ENCODE measurements at regions not wholly inside any gene's neighbourhood (a gene's known extent, or its start where the extent isn't known, plus 50 kb on each side); places are given as distances from the start of the nearest gene placed in this dataset.

DNA sequence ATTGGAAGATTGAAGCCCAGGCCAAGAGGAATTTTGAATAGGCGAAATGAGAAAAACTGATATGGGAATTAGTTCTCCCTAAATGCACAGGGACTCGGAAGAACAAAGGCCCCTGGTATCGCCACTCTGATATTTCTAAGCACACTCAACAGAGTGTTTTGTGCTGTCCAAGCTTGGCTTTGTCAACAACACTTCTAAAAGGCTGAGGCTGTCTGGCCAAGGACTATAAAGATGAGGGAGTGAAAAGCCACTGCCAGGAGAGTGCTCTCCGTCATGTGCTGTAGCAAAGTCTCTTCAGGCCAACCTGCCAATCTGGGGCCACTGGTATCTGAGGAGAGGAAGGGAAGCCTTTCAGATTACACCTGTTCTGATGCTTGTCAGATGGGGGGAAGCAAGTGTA, 611.2 kb upstream of the PIK3C3 start:
- Histone ChIP-seq H3K27ac (ENCODE audit: low read depth, low read length) (no peak overlapping the region), H3K4me3 (ENCODE audit: low read length) (no peak overlapping the region), H3K9me3 (ENCODE audit: low read length) (peaks cover 3% of the 10 kb centered on the region), H3K4me1 (ENCODE audit: insufficient read depth, low read length) (no peaks in the 10 kb centered on the region), H3K36me3 (ENCODE audit: insufficient read depth, low read length) (no peaks in the 10 kb centered on the region), H3K27me3 (ENCODE audit: insufficient read depth, low read length, poor library complexity, severe bottlenecking) (no peaks in the 10 kb centered on the region)
- Mint-ChIP-seq H3K9me3 (peaks cover 0 to 16% (median 7%) of the 10 kb centered on the region in 5 donors), H3K4me1 (no peaks in the 10 kb centered on the region), H3K36me3 (peaks cover 0 to 2% (median 0%) of the 10 kb centered on the region in 3 donors), H3K4me3 (no peak overlapping the region), H3K27ac (no peak overlapping the region), H3K27me3 (no peaks in the 10 kb centered on the region)
- DNase-seq: no peak
- ChIA-PET CTCF (no interaction called here), POLR2A (no interaction called here)

DNA sequence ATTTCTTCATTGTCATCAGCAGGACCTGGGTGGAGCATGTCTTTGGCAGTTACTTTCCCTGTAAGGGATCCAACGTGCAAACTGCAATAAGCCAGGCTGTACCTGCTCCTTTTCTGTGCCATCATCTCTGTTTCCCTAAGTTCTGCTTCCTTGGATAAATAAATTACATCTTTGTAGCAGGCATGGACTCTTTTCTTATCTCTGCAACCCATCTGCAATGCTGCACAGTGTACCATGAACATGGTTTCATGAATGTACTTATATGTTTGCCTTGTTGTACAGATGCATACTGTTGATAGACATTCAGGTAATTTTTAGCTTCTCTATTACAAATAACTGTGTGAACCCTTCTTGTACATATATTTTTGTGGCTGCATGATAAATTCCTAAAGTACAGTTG, 616.7 kb upstream of the PIK3C3 start:
- no peaks in the 10 kb centered on the region for H3K4me1 ChIP-seq (ENCODE audit: insufficient read depth, low read length)
- no peaks in the 10 kb centered on the region for H3K27me3 Mint-ChIP-seq
- H3K27ac Mint-ChIP-seq: no peak overlapping the region
- H3K4me3 Mint-ChIP-seq: no peak overlapping the region
- no peaks in the 10 kb centered on the region for H3K4me1 Mint-ChIP-seq
- no peak for DNase-seq
- H3K36me3 ChIP-seq (ENCODE audit: insufficient read depth, low read length): no peaks in the 10 kb centered on the region
- ChIA-PET CTCF (no interaction called here), POLR2A (no interaction called here)
- peaks cover 0 to 19% (median 8%) of the 10 kb centered on the region in 5 donors for H3K9me3 Mint-ChIP-seq
- H3K36me3 Mint-ChIP-seq: peaks cover 0 to 1% (median 0%) of the 10 kb centered on the region in 3 donors
- H3K27me3 ChIP-seq (ENCODE audit: insufficient read depth, low read length, poor library complexity, severe bottlenecking): no peaks in the 10 kb centered on the region
- H3K9me3 ChIP-seq (ENCODE audit: low read length): no peaks in the 10 kb centered on the region
- no peak overlapping the region for H3K4me3 ChIP-seq (ENCODE audit: low read length)
- no peak overlapping the region for H3K27ac ChIP-seq (ENCODE audit: low read depth, low read length)

DNA sequence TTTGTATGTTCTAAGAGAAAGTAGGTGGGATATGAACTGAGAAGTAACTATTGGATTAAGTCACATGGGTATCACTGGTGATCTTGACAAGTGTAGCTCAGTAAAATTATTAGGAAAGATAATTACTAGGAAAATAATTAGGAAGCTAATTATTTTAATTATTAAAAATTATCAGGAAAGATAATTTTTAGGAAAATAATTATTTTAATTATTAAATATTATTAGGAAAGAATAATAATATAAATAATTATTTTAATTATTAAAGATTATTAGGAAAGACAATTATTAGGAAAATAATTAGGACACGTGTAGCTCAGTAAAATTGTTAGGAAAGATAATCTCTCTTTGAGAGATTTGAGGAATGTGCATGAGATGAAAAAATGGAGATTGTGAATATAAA, 623.4 kb upstream of the PIK3C3 start:
- Histone ChIP-seq H3K4me1 (ENCODE audit: insufficient read depth, low read length) (no peaks in the 10 kb centered on the region), H3K27me3 (ENCODE audit: insufficient read depth, low read length, poor library complexity, severe bottlenecking) (no peaks in the 10 kb centered on the region), H3K9me3 (ENCODE audit: low read length) (no peaks in the 10 kb centered on the region), H3K4me3 (ENCODE audit: low read length) (no peak overlapping the region), H3K36me3 (ENCODE audit: insufficient read depth, low read length) (no peaks in the 10 kb centered on the region), H3K27ac (ENCODE audit: low read depth, low read length) (no peak overlapping the region)
- Mint-ChIP-seq H3K27ac (no peak overlapping the region), H3K27me3 (no peaks in the 10 kb centered on the region), H3K4me1 (no peaks in the 10 kb centered on the region), H3K36me3 (peaks cover 0 to 1% (median 0%) of the 10 kb centered on the region in 3 donors), H3K9me3 (peaks cover 7 to 16% (median 10%) of the 10 kb centered on the region in 5 donors), H3K4me3 (no peak overlapping the region)
- DNase-seq: no peak
- ChIA-PET POLR2A (no interaction called here), CTCF (no interaction called here)

DNA sequence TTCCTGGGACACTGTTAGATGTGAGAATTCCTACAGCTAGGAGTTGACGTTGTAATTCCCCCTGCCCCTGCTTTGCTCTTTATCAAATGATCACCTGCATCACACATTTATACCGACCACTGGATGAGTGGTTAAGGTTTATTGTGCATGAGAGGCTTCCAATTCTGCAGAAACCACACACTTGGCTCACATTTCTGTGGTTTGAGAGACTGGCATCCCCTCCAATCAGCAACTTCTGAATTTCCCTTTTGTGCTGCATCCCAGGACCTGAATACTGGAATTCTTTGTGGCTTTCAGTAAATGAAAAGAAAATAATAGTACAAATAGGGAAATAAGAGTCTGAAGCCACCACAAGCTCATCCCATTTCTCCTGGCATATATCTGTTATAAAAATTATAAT, 628.7 kb upstream of the PIK3C3 start:
- H3K27me3 ChIP-seq (ENCODE audit: insufficient read depth, low read length, poor library complexity, severe bottlenecking): no peaks in the 10 kb centered on the region
- H3K9me3 ChIP-seq (ENCODE audit: low read length): no peaks in the 10 kb centered on the region
- Mint-ChIP-seq H3K4me1 (no peaks in the 10 kb centered on the region), H3K36me3 (no peaks in the 10 kb centered on the region), H3K4me3 (no peak overlapping the region), H3K27me3 (no peaks in the 10 kb centered on the region), H3K9me3 (peaks cover 3 to 16% (median 11%) of the 10 kb centered on the region in 5 donors), H3K27ac (no peak overlapping the region)
- no peak for DNase-seq
- ChIA-PET CTCF (no interaction called here), POLR2A (no interaction called here)
- no peaks in the 10 kb centered on the region for H3K36me3 ChIP-seq (ENCODE audit: insufficient read depth, low read length)
- H3K4me3 ChIP-seq (ENCODE audit: low read length): no peak overlapping the region
- no peak overlapping the region for H3K27ac ChIP-seq (ENCODE audit: low read depth, low read length)
- H3K4me1 ChIP-seq (ENCODE audit: insufficient read depth, low read length): no peaks in the 10 kb centered on the region

DNA sequence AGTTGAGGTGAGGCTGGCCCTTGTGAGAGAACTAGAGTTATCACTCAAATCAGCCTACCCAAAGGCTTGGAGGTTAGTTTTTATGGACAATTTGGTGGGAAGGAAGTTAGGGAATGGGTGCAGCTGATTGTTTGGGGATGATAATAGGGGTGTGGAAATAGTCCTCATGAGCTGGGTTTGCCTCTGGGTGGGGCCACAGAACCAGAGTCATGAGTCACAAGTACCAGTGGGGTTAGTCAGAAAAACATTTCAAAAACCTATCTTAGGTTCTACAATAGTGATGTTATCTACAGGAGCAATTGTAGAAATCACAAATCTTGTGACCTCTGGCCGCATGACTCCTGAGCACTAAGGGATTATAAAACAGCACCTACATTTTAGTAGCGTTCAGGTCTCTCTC, 630.1 kb upstream of the PIK3C3 start:
- Histone ChIP-seq H3K27ac (ENCODE audit: low read depth, low read length) (no peak overlapping the region), H3K4me1 (ENCODE audit: insufficient read depth, low read length) (no peaks in the 10 kb centered on the region), H3K9me3 (ENCODE audit: low read length) (no peaks in the 10 kb centered on the region), H3K27me3 (ENCODE audit: insufficient read depth, low read length, poor library complexity, severe bottlenecking) (no peaks in the 10 kb centered on the region), H3K4me3 (ENCODE audit: low read length) (no peak overlapping the region), H3K36me3 (ENCODE audit: insufficient read depth, low read length) (no peaks in the 10 kb centered on the region)
- no peaks in the 10 kb centered on the region for H3K27me3 Mint-ChIP-seq
- ChIA-PET POLR2A (no interaction called here), CTCF (no interaction called here)
- H3K27ac Mint-ChIP-seq: no peak overlapping the region
- H3K4me3 Mint-ChIP-seq: no peak overlapping the region
- no peaks in the 10 kb centered on the region for H3K36me3 Mint-ChIP-seq
- H3K9me3 Mint-ChIP-seq: peaks cover 8 to 17% (median 11%) of the 10 kb centered on the region in 5 donors
- no peaks in the 10 kb centered on the region for H3K4me1 Mint-ChIP-seq
- no peak for DNase-seq

DNA sequence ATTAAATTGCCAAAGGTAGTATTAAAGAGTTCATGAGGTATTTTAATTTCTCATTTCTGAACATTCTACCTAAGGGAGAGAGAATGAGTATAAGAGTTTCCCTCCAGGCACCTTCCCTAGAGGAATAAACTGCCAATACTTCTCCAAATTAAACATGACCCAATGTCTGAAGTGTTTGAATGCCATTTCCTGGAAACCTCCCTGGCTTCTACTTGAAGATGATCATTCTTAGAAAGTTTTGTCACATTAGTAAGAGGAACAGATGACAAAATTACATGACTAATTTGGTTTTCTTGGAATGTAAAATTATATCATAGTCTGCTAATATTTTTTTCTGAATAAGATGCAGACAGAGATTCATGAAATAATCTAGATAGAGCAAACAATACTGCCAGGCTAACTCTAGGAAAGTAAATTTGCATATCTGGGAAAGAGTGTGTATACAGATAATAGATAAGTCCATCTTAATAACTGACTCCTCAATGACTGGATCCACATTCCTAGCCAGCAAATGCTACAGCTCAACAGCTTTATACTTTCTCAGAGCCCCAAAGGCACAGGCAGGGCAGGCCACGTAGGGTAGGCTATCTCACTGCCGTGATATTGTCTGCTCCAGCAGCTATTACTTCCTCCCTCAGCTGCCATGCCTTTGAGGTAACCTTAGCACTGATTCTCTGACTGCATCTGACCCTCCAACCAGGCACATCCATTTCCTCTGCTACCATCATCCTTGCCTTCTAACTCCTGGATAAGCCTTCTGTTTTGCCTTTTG, 630.8 kb upstream of the PIK3C3 start:
- Mint-ChIP-seq H3K4me3 (no peak overlapping the region), H3K27me3 (no peaks in the 10 kb centered on the region), H3K4me1 (no peaks in the 10 kb centered on the region), H3K9me3 (peaks cover 6 to 19% (median 13%) of the 10 kb centered on the region in 5 donors), H3K36me3 (no peaks in the 10 kb centered on the region), H3K27ac (no peak overlapping the region)
- ChIA-PET POLR2A (no interaction called here), CTCF (no interaction called here)
- H3K36me3 ChIP-seq (ENCODE audit: insufficient read depth, low read length): no peaks in the 10 kb centered on the region
- no peak overlapping the region for H3K27ac ChIP-seq (ENCODE audit: low read depth, low read length)
- no peaks in the 10 kb centered on the region for H3K27me3 ChIP-seq (ENCODE audit: insufficient read depth, low read length, poor library complexity, severe bottlenecking)
- no peak for DNase-seq
- H3K4me1 ChIP-seq (ENCODE audit: insufficient read depth, low read length): no peaks in the 10 kb centered on the region
- no peak overlapping the region for H3K4me3 ChIP-seq (ENCODE audit: low read length)
- no peaks in the 10 kb centered on the region for H3K9me3 ChIP-seq (ENCODE audit: low read length)

DNA sequence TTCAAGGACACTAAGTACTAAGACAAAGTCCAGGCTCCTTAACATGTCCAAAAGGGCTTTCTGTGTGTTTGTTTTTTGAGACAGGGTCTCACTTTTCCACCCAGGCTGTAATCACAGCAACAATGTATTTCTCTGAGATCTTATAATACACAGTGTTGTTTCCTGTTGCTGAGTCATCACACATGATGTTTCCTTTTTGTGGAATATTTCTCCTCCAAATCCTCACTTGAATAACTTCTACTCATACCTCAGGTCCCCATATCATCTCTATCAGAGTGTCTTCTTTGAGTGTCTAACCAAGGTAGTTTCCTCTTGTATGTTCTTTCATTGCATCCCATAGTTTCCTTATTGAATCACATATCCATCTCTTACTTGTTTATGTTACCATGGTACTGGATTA, 632.0 kb upstream of the PIK3C3 start:
- H3K27me3 ChIP-seq (ENCODE audit: insufficient read depth, low read length, poor library complexity, severe bottlenecking): no peaks in the 10 kb centered on the region
- Mint-ChIP-seq H3K27me3 (no peaks in the 10 kb centered on the region), H3K4me3 (no peak overlapping the region), H3K4me1 (no peaks in the 10 kb centered on the region), H3K36me3 (no peaks in the 10 kb centered on the region), H3K27ac (no peak overlapping the region), H3K9me3 (peaks cover 10 to 24% (median 13%) of the 10 kb centered on the region in 5 donors)
- no peaks in the 10 kb centered on the region for H3K4me1 ChIP-seq (ENCODE audit: insufficient read depth, low read length)
- H3K36me3 ChIP-seq (ENCODE audit: insufficient read depth, low read length): no peaks in the 10 kb centered on the region
- no peak for DNase-seq
- ChIA-PET CTCF (no interaction called here), POLR2A (no interaction called here)
- no peak overlapping the region for H3K4me3 ChIP-seq (ENCODE audit: low read length)
- H3K9me3 ChIP-seq (ENCODE audit: low read length): no peaks in the 10 kb centered on the region
- no peak overlapping the region for H3K27ac ChIP-seq (ENCODE audit: low read depth, low read length)

DNA sequence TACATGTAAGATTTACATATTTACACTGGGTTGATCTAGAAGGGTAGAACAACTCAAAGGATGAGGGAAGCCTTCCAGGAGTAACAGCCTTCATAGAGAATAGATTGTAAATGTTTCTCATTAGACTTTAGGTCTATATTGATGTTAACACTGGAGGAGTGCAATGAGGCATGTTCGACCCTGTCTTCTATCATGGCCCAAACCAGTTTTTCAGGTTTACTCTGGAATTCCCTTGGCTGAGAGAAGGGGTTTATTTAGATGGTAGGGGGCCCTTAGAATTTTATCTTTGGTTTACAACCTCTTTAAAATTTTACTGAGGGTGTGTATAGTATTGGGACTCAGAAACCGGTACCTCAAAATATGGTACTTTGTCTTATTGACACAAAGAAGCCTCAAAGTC, 634.9 kb upstream of the PIK3C3 start:
- Histone ChIP-seq H3K4me3 (ENCODE audit: low read length) (no peak overlapping the region), H3K27ac (ENCODE audit: low read depth, low read length) (no peak overlapping the region), H3K4me1 (ENCODE audit: insufficient read depth, low read length) (no peaks in the 10 kb centered on the region), H3K36me3 (ENCODE audit: insufficient read depth, low read length) (no peaks in the 10 kb centered on the region), H3K9me3 (ENCODE audit: low read length) (no peaks in the 10 kb centered on the region), H3K27me3 (ENCODE audit: insufficient read depth, low read length, poor library complexity, severe bottlenecking) (no peaks in the 10 kb centered on the region)
- no peaks in the 10 kb centered on the region for H3K36me3 Mint-ChIP-seq
- H3K4me1 Mint-ChIP-seq: no peaks in the 10 kb centered on the region
- no peaks in the 10 kb centered on the region for H3K27me3 Mint-ChIP-seq
- H3K27ac Mint-ChIP-seq: no peak overlapping the region
- CTCF ChIA-PET: no interaction called here
- peaks cover 10 to 20% (median 13%) of the 10 kb centered on the region in 5 donors for H3K9me3 Mint-ChIP-seq
- DNase-seq: no peak
- POLR2A ChIA-PET: no interaction called here
- no peak overlapping the region for H3K4me3 Mint-ChIP-seq

Data from CD8-positive, alpha-beta memory T cell (primary cell).